ENCODE measurements at regions not wholly inside any gene's neighbourhood (a gene's known extent, or its start where the extent isn't known, plus 50 kb on each side); places are given as distances from the start of the nearest gene placed in this dataset.

- DNase-seq (ENCODE audit: low spot score), result no peak
- TF ChIP-seq, protein P1, sequence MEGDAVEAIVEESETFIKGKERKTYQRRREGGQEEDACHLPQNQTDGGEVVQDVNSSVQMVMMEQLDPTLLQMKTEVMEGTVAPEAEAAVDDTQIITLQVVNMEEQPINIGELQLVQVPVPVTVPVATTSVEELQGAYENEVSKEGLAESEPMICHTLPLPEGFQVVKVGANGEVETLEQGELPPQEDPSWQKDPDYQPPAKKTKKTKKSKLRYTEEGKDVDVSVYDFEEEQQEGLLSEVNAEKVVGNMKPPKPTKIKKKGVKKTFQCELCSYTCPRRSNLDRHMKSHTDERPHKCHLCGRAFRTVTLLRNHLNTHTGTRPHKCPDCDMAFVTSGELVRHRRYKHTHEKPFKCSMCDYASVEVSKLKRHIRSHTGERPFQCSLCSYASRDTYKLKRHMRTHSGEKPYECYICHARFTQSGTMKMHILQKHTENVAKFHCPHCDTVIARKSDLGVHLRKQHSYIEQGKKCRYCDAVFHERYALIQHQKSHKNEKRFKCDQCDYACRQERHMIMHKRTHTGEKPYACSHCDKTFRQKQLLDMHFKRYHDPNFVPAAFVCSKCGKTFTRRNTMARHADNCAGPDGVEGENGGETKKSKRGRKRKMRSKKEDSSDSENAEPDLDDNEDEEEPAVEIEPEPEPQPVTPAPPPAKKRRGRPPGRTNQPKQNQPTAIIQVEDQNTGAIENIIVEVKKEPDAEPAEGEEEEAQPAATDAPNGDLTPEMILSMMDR (IDR thresholded peaks at IDR 0.05; ENCODE audit: extremely low read depth, missing control alignments), result no peak
These were observed 216.9 kb downstream of the C7orf25 start for GRCh38 chr7:42694894-42695507.

DNA sequence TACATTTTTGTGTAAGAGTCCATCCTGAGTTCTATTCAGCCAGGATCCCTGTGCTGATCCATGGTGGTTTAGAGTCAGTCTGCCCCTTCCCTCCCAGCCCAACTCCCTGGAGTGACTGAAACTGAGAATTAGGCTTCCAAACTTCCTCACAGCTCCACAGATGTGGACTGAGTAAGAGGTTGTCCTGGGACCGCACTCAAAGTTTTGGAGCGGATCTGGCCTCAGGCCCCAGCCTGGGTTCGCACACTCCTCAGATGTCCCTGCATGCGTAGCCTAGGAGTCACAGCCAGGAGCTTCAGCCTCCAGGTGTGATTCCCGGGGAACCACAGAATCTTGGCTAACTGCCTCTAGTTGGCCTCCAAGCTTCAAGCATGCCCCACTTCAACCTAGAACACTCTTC is 218.1 kb downstream of the C7orf25 start:
- TF ChIP-seq, protein P1 (IDR thresholded peaks at IDR 0.05; ENCODE audit: extremely low read depth, missing control alignments), result no peak

GRCh38 chr7:42692621-42693020 is 219.2 kb downstream of the C7orf25 start:
- TF ChIP-seq, protein P1 (IDR thresholded peaks at IDR 0.05; ENCODE audit: extremely low read depth, missing control alignments), result no peak
- no peak for DNase-seq (ENCODE audit: low spot score)

More for the DNA sequence above, 218.1 kb downstream of the C7orf25 start:
- DNase-seq (ENCODE audit: low spot score), result no peak

- no peak for DNase-seq (ENCODE audit: low spot score)
- TF ChIP-seq, protein P1 (IDR thresholded peaks at IDR 0.05; ENCODE audit: extremely low read depth, missing control alignments), result no peak
These were observed 220.9 kb downstream of the C7orf25 start for GRCh38 chr7:42690794-42691639.

DNA sequence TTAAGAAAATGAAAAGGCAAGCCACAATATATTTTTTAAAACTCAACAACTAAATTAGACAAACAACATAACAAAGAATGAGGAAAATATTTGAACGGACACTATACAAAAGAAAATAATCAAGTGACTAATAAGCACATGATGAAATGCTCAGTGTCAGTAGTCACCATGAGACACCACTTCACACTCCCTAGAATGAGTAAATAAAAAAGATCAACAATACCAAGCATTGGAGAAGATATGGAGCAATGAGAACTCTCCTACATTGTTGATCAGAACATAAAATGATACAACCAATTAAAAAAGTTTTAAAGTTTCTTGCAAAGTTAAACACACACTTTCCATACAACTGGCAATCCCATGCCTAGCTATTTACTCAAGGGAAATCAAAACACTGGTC is 222.2 kb downstream of the C7orf25 start:
- TF ChIP-seq, protein P1 (IDR thresholded peaks at IDR 0.05; ENCODE audit: extremely low read depth, missing control alignments), result no peak
- DNase-seq (ENCODE audit: low spot score), result no peak

DNA sequence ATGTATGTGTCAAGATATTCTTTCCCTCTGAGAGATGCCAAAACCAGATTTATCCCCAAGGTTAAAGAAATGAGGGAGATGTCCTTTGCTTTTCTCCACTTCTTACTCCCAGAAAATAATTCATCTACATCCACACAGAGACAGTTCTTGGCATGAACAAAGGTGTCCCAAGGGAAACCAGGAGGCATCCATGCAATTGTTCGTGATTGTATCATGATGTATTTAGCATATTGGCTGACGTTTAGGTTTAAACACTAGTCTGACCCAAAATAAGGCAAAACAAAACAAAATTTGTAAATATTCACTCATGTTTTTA is 223.9 kb downstream of the C7orf25 start:
- TF ChIP-seq, protein P1 (IDR thresholded peaks at IDR 0.05; ENCODE audit: extremely low read depth, missing control alignments), result no peak
- no peak for DNase-seq (ENCODE audit: low spot score)

DNA sequence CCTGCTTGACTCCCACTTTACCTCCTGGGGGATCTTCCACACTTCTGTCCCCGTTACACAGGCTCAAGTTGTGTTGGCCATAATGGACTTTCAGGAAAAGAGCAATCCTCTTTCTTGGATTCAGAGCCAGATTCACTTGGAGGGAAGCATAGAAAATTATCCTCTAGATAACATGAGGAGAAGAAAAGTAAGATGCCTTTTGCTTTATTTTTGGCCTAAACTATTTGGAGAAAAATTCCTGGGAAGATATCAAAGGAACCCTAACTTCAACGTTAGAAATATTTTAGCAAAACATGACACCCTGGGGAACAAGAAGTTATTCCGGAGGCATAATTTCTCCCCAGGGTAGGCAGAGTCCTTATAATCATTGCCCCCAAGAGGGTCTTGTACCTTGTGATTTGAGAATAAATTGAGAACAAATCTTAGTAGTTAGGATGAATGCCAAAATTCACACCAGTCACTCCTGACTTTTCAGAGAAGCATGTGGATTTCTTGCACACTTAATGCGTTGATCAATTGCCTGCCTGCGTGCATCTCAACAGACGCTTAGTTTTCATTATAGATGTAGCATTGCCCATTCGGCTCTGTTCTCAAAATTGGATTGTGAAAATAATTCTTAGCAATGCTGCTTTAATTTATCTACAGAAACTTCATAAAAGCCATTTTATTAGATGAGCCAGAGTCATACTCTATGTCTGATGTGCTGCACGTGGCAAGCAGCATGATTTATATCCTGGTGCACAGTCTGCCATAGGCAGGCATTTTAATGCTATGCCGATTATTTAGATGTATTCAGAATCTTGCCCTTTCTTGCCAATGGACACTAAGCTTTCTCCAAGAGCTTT is 224.4 kb downstream of the C7orf25 start:
- DNase-seq (ENCODE audit: low spot score), result no peak
- TF ChIP-seq, protein P1 (IDR thresholded peaks at IDR 0.05; ENCODE audit: extremely low read depth, missing control alignments), result no peak
